ENCODE measurements at regions not wholly inside any gene's neighbourhood (a gene's known extent, or its start where the extent isn't known, plus 50 kb on each side); places are given as distances from the start of the nearest gene placed in this dataset.

DNA sequence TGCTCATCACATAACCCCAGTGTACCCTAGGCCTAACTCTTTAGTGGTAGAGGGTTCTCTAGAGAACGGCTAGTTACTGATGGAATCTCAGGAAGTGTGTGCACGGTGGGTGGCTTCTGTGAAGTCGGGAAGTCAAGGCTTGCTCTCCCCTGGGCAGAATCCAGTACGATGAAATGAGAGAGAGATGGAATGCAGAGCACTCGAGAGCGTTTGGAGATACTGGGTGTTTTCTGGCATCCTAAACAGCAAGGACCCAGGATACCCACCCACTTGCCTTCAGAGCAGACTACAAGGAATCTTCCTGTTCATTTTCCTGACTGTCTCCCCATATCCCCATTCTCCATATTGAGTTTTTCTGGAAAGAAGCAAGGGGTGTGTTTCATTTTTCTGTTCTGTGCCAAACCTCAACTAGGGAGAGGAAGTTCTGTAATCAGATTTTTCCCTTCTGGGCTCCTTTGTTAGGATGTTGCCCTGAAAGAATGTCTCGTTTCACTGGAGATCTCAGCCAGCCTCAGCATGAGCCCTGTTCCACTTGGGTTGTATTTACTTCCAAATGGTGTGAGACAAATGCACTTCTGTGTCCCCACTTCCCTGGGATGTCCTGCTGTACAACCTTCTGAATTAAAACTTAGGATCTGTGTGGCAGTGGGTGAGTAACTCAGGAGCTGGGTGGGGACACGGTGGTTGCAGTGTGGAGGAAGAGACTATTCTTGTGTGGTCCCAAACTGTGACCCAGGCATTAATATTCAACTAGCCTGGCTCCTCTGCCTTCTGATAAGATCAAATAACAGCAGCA, 108.9 kb upstream of the SPRY4 start:
- no peak for DNase-seq (ENCODE audit: low spot score)

DNA sequence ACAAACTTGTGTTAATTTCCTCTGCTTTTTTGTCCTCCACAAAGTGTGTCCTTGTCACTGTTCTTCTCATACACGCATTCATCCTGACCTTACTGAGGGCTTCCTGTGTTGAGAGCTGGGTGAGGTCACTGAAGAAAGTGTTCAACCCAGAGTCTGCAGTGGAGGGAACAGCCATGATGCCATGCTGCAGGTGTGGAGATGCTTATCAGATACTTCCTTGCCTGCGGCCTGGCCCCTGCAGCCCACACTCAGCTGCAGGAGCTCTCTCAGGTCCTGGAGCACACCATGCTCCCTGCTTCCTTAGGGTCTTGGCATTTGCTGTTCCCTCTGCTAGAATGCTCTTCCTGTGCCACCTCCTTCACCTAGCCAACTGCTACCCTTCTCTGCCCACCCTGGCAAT, 108.1 kb upstream of the SPRY4 start:
- DNase-seq (ENCODE audit: low spot score) = peak; percentile 25

GRCh38 chr5:142432369-142432863, 107.6 kb upstream of the SPRY4 start:
- peak; percentile 45 for DNase-seq (ENCODE audit: low spot score)

DNA sequence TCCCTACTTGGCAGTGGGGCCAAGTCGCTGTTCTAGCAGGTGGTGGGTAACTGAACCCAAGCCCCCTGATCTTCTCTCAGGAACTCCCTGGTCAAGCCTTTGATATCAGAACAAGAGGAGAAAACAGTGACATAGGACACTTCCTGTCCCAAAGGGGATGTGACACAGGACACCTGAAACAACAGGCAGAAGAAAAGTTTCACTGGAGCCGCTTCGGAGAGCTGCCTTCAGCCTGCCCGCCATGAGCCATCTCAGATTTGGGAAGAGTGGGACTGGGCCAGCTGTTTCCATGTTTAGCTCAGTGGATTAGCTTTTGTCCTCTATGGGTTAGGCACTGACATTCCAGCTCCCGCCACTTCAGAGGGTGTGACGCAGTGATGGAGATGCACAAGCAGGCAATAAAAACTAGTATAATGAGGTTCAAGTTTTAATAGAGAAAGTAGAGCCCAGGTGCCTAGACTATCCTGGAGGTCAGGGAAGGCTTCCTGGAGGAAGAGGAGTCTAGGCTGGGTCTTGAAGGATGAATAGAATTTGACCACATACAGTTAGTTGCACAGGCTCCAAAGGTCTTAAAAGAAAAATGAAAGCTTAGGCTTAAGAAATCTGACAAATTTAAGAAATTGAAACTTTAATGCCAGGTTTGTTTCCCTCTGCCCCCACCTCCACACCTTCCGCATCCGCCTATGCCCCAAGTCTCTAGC, 104.1 kb upstream of the SPRY4 start:
- DNase-seq (ENCODE audit: low spot score) = no peak

DNA sequence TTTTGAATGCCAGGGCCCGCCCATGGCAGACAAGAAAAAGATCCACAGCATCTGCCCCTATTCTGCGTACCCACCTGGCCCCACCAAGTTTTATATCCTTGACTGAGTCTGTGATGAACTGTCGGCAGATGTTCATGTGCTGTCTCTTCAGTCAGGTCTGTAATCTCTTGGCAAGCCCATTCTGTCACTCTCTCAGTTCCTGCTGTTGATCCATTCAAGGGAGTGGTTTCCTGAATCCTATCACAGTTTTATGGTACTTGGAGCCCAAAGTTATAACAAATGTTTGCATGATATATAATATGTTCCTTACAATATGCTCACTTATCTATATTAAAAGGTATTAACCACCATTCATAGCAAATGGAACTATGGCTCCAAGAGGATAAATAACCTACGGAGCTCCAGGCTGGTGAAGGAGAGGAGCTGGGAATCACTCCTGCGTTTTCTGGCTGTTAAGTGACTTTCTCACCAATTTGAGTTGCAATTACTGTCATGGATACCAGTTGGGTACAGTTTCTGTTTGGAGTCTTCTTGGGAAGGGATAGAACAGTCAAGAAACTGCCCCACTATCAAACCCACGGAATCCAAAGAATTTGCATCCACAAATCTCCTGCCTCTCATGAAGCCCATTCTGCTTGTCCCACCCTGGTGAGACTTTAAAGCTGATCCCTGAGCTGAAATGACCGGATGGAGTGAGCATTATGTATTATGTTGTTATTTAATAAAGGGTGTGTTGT, 103.4 kb upstream of the SPRY4 start:
- no peak for DNase-seq (ENCODE audit: low spot score)

DNA sequence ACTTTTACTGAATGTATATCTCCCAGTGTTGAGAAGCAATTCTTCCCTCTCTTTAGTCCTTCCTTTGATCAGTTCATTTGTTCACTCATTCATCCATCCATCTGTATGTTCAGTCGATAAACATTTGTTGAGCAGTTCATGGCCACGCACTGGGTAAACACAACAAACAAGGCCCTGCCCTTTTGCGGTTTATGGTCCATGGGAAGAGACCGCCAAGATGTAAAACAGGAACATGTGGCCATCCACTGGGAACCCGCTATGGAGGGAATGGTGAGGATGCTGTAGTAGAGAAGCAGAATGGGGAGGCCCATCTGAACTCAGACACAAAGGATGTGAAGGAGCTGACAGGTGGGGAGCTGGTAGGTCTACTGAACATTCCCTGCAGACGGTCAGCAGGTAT, 102.7 kb upstream of the SPRY4 start:
- DNase-seq (ENCODE audit: low spot score) = no peak

GRCh38 chr5:142427015-142427364, 102.2 kb upstream of the SPRY4 start:
- no peak for DNase-seq (ENCODE audit: low spot score)

- no peak for DNase-seq (ENCODE audit: low spot score)
Observed at GRCh38 chr5:142426129-142427014, 101.6 kb upstream of the SPRY4 start.

DNA sequence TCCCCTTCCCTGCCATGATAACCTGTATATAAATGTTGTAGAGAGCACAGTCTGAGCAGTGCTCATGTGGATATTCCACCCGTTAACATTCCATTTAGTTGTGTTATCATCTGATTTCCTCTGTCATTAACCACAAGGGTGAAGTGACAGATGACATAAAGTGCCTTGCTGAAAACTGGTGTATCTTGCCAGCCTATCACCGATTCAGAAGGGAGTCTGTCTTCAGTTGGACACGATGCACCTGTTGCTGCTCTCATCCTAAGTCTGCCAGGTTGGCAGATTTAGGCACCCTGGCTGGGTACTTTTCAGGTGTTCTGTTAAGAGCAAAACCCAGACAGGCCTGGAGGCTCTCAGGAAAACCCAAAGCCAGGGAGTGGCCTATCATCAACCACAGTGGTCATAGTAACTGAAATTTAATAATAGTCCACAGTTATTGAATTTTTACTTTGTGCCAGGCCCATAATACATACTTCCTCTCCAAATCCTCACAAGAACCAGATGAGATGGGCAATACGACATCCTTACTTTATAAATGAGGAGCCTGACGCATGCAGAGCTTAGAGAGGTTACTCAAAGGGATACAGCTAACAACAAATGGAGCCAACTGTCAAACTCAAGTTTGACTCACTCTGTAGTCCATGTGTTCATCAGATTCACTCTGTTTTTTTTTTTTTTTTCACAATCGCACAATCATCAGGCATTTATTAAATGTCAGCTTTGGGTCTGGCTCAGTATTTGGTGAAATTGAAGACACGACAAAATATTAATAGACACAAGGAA, 100.7 kb upstream of the SPRY4 start:
- no peak for DNase-seq (ENCODE audit: low spot score)

DNA sequence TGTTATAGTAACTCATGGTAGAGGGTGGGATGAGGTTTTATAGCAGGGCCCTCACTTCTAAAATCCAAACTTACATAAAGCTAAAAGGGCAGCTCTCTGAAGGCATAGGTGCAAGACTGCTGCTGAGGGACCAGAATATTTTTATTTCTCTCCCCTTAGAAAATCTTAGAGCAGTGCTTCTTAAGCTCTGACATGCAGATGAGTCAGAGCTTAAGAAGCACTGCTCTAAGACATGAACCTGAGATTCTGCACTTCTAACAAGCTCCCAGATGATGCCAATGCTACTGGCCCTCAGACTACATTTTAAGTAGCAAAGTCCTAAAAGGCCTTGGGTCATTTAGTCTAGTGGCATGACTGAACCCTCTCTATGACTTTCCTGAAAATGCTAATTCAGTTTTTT, 97.6 kb upstream of the SPRY4 start:
- no peak for DNase-seq (ENCODE audit: low spot score)

DNA sequence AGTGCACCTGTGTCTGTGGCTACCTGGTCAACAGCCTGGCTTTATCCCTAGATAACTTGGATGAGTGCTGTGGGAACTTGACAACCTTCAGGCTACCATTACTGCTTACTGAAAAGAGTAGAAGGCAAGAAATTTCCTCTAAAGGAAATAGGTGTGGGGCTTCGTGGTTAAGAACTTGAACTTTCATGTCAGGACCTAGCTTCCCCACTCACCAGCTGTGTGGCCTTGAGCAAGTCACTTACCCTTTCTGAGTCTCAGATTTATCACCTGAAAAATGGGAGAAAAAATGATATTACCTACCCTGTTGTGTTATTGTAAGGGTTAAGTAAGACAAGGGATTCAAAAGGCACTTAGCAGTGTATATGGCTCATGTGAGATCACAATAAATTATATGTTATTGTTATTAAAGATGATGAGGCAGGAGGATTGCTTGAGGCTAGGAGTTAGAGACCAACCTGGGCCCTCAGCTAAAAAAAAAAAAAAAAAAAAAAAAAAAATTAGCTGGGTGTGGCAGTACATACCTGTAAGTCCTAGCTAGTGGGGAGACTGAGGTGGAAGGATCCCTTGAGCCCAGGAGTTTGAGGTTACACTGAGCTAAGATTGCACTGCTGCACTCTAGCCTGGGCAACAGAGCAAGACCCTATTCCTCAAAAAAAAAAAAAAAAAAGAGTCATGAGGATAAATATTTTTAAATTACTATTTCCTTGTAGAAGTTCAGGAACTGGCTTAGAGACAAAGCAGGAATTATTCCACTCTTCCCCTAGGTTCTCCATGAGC, 97.0 kb upstream of the SPRY4 start:
- DNase-seq (ENCODE audit: low spot score) = no peak

- no peak for DNase-seq (ENCODE audit: low spot score)
Observed at GRCh38 chr5:142421228-142421617, 96.4 kb upstream of the SPRY4 start.

DNA sequence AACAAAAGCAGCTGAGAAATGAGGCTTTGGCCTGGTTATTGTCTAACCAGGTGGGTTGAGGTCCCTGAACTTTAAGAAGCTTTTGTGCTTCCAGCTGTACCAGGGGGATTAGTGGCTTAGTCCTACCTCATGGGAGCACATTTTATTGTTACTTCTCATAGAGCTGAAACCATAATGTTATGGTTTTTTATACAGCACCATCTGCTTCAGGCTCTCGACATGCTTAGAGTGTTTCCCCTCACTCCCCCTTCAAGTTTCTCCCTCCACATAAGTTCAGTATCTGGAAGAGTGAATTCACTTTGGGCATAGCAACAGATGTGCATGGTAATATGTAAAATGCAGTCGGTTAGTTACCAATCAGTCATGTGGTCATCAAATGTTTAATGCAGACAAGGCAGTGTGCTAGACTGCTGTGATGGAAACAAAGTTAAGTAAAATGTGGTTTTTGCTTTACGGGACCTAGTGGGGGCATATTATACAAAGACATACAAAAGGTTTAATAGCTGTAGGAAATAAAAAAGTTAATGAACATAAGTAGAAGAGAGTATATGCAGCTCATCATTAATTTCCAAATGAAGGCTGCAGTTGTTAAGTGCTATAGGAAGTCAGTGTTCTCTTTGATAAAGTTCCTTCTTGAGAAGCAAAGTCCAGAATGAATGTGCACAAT, 95.9 kb upstream of the SPRY4 start:
- no peak for DNase-seq (ENCODE audit: low spot score)

- DNase-seq (ENCODE audit: low spot score) = no peak
Observed at GRCh38 chr5:142412581-142412980, 87.8 kb upstream of the SPRY4 start.

- DNase-seq (ENCODE audit: low spot score) = no peak
Observed at GRCh38 chr5:142411656-142412425, 87.0 kb upstream of the SPRY4 start.

- no peak for DNase-seq (ENCODE audit: low spot score)
Observed at GRCh38 chr5:142411103-142411502, 86.3 kb upstream of the SPRY4 start.

DNA sequence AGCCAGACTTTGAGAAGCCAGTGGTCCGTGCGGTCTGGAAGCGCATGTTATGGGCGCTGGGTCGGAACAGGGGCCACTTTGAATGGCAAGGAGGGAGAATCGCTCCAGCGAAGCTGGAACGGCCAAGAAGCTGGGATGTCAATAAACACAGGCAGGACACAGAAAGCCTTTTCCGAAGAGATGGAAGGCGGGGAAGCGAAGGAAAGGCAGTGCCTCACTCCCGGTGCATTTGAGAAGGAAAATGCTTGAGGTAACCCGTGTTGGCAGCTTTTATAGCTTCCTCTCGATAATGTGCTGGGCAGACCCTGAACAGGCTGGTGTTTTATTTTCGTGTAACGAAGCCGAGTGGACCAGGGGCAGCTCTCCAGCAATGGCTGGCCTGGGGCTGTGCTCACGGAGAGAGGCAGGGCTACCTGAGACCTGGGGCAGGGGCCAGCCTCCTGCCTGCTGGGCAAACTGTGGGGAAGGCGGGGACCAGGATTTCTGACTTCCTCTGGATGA, 84.2 kb upstream of the SPRY4 start:
- no peak for DNase-seq (ENCODE audit: low spot score)

DNA sequence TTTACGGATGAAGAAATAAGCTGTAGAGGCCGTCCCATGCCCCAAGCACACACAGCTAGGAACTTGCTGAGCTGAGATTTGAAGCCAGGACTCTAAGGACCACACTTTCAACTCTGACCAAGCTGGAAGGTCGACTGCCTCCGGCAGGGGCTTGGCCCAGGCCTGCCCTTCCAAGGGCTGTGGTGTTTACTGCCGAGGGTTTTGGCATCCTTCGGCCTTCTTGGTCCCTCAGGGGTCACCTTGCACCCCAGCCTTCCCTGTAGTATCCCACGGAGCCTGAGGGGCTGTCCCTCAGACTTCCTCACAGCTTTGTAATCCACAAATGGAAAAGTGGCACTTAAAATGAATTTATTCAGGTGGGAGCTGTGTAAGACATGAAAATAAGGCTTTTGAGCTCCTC, 83.7 kb upstream of the SPRY4 start:
- no peak for DNase-seq (ENCODE audit: low spot score)
